ENCODE measurements at regions not wholly inside any gene's neighbourhood (a gene's known extent, or its start where the extent isn't known, plus 50 kb on each side); places are given as distances from the start of the nearest gene placed in this dataset.

- TF ChIP-seq CTCF (conservative IDR thresholded peaks at IDR 0.05; ENCODE audit: low read depth, low read length): no peak
- no peak for TF ChIP-seq EZH2 (IDR thresholded peaks at IDR 0.05; ENCODE audit: low read length, unreplicated experiment)
- no peak for TF ChIP-seq EZH2phosphoT487 (IDR thresholded peaks at IDR 0.05; ENCODE audit: borderline replicate concordance, low read length)
These were observed 130.6 kb downstream of the CEP57L1 start for GRCh38 chr6:109225946-109226345.
